HG02973 (cell line): ENCODE measurements at regions not wholly inside any gene's neighbourhood (a gene's known extent, or its start where the extent isn't known, plus 50 kb on each side); places are given as distances from the start of the nearest gene placed in this dataset.

Source experiments
- ATAC-seq: cut with Tn5 transposase; IDR thresholded peaks from one replicate; pipeline ENCODE4 v1.9.1; 2021; ENCODE audit warnings: moderate library complexity; ENCODE audit not compliant: unreplicated experiment

DNA sequence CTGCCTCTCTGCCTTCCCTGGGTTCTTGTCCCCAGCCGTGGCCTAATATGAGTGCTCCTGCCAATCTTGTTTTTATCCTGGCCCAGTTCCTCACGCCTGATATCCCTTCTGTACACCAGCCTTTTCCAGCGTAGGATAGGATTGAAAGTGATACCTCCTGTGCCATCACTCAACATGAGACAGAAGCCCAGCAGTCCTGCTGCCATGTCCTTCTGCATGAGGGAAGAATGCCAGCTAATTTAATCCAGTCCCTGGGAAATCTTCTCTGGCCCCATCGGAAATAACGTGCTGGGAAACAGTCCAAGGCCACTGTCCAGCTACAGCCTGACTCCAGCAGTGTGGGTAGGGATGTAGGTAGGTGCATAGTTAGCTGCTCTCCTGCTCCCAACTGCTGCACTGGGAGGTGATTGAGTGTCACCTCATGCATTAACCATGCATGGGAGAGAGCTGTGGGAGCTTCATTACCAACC, 92.0 kb upstream of the TPM1 start:
- no peak for ATAC-seq

DNA sequence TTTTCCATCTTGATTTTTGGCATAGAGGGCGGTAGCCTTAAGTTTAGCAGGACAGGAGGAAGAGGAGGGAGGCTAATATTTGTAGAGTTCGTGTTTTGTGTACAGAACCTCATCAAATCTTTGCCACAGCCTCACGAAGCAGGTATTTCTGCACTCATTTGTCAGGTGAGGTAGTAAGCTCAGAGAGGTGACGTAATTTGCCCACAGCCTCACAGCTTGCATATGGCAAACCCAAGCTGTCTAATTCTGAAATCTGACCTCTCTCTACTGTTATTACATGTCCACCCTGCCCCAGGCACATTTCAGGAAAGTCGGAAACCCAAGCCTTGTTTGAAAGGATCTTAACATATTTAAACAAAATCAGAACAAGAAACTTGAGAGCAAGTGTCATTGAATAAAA, 91.1 kb upstream of the TPM1 start:
- ATAC-seq = no peak

DNA sequence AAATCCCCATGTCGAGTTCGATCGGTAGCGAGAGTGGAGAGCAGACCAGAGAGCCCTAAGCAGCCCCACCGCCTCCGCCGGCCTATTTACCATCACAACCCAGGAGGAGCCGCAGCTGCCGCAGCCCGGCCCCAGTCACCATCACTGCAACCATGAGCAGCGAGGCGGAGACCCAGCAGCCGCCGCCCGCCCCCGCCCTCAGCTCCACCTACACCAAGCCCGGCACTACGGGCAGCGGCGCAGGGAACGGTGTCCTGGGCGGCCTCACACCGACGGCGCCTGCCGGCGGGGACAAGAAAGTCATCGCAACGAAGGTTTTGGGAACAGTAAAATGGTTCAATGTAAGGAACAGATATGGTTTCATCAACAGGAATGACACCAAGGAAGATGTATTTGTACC, 89.5 kb upstream of the TPM1 start:
- ATAC-seq = no peak

DNA sequence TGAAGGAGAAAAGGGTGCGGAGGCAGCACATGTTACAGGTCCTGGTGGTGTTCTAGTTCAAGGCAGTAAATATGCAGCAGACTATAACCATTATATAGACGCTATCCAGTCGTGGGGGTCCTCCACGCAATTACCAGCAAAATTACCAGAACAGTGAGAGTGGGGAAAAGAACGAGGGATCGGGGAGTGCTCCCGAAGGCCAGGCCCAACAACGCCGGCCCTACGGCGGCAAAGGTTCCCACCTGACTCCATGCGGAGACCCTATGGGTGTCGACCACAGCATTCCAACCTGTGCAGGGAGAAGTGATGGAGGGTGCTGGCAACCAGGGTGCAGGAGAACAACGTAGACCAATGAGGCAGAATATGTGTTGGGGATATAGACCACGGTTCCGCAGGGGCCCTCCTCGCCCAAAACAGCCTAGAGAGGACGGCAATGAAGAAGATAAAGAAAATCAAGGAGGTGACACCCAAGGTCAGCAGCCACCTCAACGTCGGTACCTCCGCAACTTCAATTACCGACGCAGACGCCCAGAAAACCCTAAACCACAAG, 89.0 kb upstream of the TPM1 start:
- ATAC-seq = no peak

DNA sequence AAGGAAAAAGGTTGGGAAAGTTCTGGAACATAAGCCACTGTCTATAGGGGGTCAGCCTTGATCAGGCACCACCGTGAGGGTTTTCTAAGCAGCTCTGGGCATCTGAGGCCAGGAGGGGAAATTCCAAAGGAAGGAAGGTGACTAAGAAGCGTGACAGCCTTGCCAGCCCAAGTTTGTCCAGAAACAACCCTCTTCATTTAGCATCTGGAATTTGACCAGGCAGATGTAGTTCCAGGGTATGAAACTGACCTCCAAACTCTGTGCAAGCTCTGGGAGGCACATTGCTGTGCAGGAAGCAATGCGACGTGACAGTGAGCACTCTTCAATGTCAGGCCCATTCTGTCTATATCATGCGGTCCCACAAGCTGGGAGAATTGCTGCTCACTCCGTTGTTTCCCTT, 85.4 kb upstream of the TPM1 start:
- ATAC-seq = no peak

DNA sequence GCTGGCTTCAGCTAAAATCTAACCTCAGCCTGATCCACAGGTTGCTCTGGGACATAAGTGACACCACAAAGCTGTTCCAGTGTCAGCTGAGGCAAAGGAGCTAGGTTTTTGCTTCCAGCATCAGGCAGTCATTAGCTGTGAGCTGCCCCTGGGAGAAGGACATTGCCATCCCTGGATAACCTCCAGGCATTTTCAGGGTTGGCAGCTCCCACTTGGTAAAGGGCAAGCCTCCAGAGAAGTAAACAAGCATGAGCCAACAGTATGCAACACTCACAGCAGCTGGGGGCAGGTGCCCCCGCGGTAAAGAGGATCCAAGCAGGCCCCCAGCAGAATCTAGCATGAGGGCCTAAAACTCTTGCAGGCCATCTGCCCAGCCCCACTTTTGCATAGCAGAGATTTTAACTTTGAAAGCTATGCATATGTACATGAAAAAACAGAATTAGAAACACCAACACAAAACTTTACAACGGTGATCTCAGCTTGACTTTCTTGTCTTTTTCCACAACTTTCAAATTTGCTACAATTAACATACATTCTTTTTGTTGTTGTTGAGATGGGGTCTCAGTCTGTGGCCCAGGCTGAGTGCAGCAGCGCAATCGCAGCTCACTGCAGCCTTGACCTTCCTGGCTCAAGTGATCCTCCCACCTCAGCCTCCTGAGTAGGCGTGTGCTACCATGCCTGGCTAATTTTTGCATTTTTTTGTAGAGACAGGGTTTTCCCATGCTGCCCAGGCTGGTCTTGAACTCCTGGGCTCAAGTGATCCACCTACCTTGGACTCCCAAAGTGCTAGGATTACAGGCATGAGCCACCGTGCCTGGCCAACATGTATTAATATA, 83.8 kb upstream of the TPM1 start:
- no peak for ATAC-seq

DNA sequence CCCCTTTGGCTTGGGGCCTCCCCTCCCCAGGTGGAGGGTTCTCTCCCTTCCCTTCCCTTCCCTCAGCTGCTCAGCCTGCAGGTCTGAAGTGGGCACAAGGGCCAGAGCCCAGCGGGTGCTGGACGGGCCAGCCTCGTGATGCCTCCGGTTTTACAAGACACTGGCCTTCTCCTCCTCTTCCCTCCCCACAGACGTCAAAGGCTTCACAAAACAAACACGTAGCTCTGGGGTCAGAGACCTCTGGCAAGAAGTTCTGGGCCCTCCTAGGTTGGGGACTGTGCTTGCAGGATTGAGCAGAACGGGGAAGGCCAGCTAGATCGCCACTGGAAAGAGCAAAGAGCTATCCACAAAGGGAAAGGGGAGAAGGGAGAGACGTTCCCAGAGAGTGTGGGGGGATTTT, 81.4 kb upstream of the TPM1 start:
- ATAC-seq = no peak

DNA sequence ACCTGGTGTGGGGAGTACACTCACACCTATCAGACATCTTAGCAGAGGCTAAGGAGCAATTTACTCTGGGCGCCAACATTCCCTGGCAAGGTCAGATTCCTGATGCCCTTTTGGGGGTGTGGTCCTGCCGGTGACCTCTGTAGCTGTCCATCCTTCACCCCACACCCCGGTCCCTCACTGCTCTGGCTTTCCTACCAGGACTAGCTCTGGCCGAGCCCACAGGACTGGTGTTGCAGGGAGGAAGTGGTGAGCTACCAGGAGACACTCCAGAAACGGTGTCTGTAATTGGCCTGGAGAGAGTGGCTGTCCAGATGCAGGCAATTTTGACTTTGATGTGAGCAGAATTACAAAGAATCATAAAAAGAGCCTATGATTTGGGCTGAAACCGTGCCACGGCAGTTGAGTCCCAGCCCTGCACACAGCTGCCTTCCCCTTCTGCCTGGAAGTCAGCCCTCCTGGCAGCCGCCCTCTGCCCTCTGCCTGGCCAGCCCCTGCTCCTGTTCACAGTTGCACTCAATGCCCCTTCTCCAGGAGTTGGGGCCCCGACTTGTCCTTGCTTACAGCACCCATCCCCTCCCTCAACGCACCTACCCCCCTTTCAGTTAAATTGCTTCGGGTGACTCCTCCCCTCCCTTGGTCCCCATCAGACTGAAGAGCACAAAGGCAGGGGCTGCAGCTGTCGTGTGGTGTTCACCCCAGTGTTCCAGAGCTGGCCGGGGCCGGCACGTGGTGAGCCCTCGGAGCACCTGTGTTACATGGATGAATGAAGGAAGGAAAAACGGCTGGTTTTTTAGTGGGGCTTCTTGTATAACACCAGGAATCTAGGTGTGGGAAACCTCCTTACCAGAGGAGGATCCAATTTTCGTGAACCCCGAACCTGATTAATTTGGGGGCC, 80.2 kb upstream of the TPM1 start:
- ATAC-seq = no peak

DNA sequence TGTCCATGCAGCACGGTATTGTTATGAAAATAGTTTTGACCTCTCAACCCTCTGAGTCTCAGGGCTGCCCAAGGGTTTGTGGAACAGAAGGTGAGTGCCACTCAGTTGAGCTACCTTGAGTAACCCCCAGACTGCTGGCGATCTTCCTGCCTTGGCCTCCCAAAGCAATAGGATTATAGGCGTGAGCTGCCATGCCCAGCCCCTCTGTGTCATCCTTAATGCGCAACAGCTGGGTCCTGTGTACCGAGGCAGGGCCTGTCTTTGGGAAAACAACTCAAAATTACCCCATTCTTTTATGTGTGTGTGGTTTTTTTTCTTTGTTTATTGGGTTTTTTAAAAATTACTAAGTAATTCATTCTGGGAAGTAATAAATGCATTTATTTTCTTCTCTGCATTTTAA, 78.3 kb upstream of the TPM1 start:
- ATAC-seq = no peak

DNA sequence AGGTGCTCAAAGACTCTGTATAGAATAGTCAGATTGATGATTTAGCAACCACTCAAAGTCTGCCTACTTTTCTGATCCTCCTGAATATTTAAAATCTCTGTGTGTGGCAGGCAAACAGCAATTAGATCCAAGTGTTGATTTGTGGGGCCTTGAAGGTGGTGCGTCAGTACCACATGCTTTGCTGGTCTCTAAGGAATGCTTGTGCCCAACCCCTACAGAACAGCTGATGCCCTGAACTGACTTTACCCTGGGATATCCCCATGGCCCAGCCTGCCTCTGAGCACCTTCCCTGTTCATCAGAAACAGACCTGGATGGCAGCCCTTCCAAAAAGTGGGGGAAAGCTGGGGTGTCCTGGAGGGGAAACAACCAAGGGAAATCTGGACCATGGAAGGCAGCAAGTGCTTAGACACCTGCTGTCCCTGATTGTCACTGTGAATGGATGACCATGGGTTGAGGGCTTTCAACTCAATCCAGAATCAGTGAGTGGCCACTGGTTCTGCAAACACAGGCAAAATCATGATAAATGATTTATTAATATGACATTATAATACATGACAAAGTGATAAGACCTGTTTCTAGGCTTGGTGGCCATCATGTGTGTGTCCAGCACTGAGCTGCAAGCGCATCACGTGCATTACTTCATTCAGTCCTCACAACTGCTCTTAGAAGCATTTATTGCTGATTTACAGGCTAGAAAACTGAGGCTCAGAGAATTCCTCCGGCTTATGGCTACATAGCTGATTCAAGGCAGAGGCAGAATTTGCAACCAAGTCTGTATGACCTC, 76.1 kb upstream of the TPM1 start:
- ATAC-seq = no peak

DNA sequence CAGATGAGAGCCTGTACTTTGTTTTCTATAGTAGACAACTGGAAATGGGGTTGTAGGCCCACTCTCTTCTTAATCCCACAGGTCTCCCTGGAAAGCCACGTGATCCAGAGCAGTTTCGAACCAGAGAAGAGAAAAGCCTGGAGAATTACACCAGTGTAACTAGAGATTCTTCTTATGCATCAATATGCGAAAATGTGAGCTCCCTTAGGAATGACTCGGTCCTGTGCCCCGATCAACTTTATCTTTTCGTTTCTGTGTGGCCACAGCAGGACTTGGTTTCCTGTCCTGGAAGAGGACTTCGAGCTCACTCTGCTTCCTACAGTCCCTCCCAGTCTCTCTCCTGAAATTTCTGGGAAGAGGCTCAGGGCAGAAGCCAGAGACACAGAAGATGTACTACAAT, 73.8 kb upstream of the TPM1 start:
- ATAC-seq = no peak

DNA sequence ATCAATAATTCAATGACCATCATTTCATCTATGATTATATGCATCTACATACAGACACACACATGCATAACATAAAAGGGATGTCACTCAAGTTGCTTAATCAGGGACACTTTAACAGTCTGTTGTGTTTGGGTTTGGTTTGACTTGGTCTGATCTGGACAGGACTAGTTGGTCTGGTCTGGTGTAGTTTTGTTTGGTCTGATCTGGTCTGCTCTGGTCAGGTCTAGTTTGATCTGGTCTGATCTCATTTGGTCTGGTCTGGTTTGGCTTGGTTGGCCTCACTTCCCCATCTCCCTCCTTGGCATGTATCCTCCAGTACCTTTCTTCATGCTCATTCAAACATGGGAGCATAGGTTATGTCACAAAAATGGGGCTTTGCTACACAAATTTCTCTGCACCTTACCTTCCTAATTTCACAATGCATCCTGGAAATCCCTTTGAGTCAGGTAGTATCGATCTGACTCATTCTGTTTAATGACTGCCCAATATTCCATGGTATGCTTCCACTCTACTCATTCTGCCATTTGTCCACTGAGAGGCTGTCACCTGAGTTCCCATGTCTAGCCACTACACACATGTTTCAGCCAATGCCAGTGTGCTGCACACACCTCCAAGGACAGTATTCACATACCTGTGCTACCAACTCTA, 73.0 kb upstream of the TPM1 start:
- no peak for ATAC-seq

DNA sequence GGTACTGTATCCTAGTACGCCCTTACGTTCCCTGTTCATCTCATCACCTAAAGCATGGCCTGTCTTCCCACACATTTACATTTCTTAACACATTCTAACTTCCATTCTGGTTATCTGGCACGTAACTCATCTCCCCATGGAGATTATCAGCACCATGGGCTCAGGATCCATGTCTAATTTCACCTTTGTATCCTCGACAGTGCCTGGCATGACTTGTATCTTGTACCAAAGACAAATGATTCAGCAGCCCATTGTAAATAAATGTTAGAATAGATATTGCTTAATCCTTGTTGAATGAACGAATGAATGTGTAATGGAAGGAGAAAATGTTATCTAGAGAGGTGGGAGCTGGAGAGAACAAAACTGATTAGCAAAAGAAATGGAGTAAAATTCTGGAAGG, 69.7 kb upstream of the TPM1 start:
- no peak for ATAC-seq

DNA sequence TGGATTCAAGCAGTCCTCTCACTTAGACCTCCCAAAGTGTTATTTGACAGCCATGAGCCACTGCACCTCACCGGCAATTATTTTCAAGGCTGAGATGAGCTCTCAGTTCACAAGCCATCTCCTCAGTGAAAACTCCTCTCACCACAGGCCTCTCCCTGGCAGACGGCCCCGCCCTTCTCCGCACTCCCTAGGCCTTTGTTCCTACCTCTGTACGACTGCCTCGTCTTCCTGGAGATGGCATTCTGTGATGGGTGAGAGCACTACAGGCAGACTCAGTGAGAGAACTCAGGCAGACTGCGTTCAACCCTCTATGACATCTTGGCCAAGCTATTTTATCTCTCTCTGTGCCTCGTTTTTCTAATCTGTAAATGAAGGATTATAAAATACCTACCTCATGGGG, 67.0 kb upstream of the TPM1 start:
- no peak for ATAC-seq

DNA sequence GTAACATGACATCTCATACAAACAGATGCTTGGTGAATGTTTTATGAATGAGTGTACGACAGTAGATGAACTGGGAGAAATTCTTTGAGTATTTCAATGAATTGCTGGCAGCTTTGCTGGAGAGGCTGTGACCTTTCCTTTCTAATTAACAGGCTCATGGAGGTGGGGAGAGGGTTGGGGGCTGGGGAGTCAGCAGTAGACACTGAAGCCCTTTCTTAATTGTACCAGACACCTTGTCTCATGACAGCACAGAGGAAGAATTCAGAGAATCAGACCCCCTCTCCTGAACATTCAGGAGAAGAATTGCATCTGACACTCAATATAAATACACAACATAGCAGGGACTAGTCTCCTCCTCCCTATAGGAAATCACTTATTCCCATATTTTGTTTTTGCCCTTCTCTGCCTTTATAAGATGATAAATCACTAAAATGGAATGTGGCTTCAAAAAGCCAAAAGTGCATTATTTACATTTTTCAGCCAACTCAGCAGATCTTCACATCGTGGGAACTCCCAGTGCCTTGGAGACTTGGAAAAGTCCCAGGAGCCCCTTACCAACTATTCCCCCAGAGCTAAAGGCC, 66.2 kb upstream of the TPM1 start:
- ATAC-seq = no peak

DNA sequence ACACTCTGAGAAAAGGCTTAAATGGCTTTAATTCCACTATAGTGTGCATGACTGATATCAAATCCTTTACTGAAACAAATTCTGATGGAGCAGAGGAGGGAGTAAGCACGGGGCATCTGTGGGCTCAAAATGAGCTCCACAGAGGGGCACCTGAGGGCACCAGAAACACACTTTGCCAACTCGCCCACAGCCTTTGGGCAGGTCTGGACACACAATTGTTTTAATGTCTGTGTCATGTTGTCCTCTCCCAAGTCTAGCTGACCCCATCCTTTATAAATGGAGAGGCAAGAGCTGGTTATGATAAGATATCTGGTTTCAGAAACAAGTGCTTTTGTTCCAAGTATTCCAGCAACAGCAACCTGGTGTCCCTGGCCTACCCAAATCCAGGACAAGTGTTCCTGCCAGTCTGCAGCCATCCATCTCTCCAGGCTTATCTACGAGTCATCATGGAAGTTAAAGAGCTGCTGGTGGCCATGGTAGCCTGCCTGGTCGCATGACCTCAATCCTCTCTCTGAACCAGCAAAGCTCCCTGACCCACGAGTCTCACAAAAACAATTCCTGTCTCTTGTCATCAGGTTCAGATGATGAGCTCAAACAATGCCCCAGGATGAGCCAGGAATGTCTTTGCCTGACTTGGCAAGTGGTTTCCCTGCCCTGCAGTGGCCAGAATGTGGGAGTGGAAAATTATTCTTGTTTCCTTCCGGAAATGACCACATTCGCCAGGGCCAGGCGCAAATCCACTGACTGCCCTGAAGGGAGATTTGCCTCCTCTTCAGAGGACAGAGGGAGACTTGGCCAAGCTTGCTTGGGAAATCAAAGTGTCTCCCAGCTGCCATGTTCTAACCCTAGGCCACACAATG, 64.4 kb upstream of the TPM1 start:
- no peak for ATAC-seq

DNA sequence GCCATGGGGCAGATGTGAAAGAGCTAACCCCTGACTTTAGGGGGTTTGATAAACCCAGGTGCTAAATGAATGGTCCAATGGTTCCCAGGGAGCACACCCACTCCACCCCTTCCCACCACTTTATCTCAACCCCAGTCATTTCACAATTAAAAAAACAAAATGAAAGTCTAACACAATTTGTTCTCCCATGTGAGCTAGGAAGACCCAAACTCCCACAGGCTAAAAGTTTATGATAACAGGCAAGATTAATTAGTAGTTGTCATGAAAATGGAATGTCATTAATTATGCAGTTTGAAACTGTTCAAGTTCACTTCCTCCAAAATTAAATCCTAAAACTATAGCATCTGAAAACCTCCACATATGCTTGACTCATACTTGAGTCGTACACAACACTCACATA, 63.3 kb upstream of the TPM1 start:
- no peak for ATAC-seq

DNA sequence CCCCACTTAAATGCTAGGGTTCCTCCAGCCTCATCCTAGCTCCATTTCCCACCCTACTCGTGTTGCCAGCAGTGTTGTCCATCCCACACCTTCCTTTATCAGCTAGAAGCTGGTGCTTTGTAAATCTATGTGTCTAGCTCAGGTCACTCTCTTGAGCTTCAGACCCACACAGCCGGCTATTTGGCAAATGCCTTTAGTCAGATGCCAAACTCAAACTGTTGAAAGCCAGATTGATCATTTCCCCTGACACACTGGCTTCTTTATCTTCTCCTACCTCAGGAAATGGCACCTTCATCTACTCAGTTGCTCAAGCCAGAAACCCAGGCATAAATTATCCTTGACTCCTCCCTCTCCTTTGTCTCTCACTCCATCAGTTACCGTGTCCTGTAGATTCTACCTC, 61.5 kb upstream of the TPM1 start:
- no peak for ATAC-seq

DNA sequence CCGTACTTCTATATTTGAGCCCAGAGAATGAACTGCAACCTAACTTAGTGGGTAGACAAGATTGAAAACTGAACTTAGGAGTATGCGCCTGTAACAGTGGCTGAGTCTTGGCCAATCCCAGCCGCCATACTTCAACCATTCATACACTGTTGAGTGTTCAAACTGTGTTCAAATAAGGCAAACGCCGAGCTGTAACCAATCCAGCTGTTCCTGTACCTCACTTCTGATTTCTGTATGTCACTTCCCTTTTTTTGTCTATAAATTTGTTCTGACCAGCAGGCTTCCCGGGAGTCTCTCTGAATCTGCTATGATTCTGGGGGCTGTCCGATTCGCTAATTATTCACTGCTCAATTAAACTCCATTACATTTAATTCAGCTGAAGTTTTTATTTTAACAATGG, 58.6 kb upstream of the TPM1 start:
- ATAC-seq = no peak
